ENCODE measurements at regions not wholly inside any gene's neighbourhood (a gene's known extent, or its start where the extent isn't known, plus 50 kb on each side); places are given as distances from the start of the nearest gene placed in this dataset.

DNA sequence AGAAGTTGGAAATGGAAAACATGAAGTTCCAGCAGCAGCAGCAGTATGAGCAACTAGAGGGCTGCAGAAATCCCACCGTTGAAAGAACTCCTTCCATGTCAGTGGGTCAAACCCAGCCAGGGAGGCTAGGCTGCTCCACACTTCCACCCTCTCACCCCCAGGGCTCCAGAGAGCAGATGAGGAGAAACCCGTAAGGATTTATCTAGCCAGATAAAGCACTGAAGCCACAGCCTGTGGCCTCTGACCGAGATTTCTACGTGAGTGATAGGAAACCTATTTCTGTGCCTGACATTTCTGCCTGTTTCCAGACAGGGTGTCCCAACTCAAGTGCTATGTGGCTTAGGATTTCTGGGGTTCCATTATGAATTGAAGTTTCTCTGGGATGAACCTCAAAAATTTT, 100.0 kb upstream of the EEA1 start:
- H3K9me3 ChIP-seq (ENCODE audit: control insufficient read depth in 2 of 2, low read length in 2 of 2) = no peaks in the 10 kb centered on the region
- no peak overlapping the region for H3K4me3 ChIP-seq (ENCODE audit: low read length in 2 of 2)
- H3K27ac ChIP-seq (ENCODE audit: low read length) = no peak overlapping the region
- no peaks in the 10 kb centered on the region for H3K27me3 ChIP-seq (ENCODE audit: control insufficient read depth in 1 of 2, insufficient read depth in 2 of 2, low read length in 2 of 2)
- H3K9ac ChIP-seq (ENCODE audit: low read length in 2 of 2) = no peak overlapping the region
- H3K4me1 ChIP-seq (ENCODE audit: control insufficient read depth, insufficient read depth, low read length) = no peaks in the 10 kb centered on the region
- no peaks in the 10 kb centered on the region for H3K36me3 ChIP-seq (ENCODE audit: control insufficient read depth in 2 of 2, insufficient read depth in 2 of 2, low read length in 2 of 2)

DNA sequence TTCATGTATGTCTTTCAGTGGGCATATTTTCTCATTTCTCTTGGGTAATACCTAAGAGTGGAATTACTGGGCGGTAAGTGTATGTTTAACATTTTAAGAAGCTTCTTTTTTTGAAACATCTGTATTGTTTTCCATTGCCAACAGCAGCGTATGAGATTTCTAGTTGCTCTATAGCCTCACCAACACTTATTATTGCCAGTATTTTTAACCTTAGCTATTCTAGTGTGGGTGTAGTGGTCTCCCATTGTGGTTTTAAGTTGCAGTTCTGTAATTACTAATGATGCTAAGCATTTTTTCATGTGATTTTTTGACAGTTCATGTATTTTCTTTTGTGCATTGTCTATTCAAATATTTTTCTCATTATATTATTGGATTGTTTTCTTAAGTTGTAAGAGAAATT, 101.9 kb upstream of the EEA1 start:
- Histone ChIP-seq H3K36me3 (ENCODE audit: control insufficient read depth in 2 of 2, insufficient read depth in 2 of 2, low read length in 2 of 2) (no peaks in the 10 kb centered on the region), H3K9me3 (ENCODE audit: control insufficient read depth in 2 of 2, low read length in 2 of 2) (no peaks in the 10 kb centered on the region), H3K9ac (ENCODE audit: low read length in 2 of 2) (no peak overlapping the region), H3K4me1 (ENCODE audit: control insufficient read depth, insufficient read depth, low read length) (no peaks in the 10 kb centered on the region), H3K27ac (ENCODE audit: low read length) (no peak overlapping the region), H3K4me3 (ENCODE audit: low read length in 2 of 2) (no peak overlapping the region), H3K27me3 (ENCODE audit: control insufficient read depth in 1 of 2, insufficient read depth in 2 of 2, low read length in 2 of 2) (no peaks in the 10 kb centered on the region)

DNA sequence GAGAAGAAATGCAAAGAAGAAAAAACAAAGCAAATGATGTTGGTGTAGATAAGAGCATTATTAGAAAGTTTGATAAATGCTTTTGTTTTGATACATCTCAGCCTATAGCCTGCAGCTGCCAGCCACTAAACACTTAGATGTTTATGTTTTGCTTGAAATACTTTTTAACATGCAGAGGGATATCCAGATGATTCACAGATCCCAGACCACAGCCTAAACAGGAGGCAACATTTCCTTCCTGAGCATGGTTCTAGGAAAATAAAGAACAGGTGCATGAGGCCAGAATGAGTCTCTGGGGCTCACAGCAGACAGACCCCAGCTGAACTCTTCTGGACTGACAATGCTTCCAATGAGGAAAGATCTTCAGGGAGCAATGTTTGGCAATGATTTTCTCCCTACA, 103.7 kb upstream of the EEA1 start:
- no peaks in the 10 kb centered on the region for H3K9me3 ChIP-seq (ENCODE audit: control insufficient read depth in 2 of 2, low read length in 2 of 2)
- H3K27me3 ChIP-seq (ENCODE audit: control insufficient read depth in 1 of 2, insufficient read depth in 2 of 2, low read length in 2 of 2) = no peaks in the 10 kb centered on the region
- no peak overlapping the region for H3K27ac ChIP-seq (ENCODE audit: low read length)
- no peak overlapping the region for H3K4me3 ChIP-seq (ENCODE audit: low read length in 2 of 2)
- H3K9ac ChIP-seq (ENCODE audit: low read length in 2 of 2) = no peak overlapping the region
- no peaks in the 10 kb centered on the region for H3K4me1 ChIP-seq (ENCODE audit: control insufficient read depth, insufficient read depth, low read length)
- H3K36me3 ChIP-seq (ENCODE audit: control insufficient read depth in 2 of 2, insufficient read depth in 2 of 2, low read length in 2 of 2) = no peaks in the 10 kb centered on the region

DNA sequence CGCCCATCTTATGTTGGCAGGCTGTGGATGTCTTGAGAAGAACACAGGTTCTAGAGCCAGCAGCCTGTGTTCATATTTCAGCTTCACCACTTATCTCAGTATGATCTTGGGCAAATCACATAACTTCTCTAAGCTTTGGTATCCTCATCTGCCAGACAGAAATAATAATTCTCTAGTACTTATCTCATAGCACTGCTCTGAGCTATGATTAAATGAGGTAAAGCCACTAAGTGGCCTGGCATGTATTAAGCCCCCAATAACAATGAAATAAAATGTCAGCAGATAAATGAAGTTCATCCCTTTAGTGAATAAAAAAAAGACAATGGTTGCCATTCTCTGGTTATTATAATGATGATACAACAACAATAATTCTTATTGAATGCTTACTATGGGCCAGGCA, 104.9 kb upstream of the EEA1 start:
- H3K27ac ChIP-seq (ENCODE audit: low read length) = no peak overlapping the region
- no peaks in the 10 kb centered on the region for H3K27me3 ChIP-seq (ENCODE audit: control insufficient read depth in 1 of 2, insufficient read depth in 2 of 2, low read length in 2 of 2)
- H3K9ac ChIP-seq (ENCODE audit: low read length in 2 of 2) = no peak overlapping the region

DNA sequence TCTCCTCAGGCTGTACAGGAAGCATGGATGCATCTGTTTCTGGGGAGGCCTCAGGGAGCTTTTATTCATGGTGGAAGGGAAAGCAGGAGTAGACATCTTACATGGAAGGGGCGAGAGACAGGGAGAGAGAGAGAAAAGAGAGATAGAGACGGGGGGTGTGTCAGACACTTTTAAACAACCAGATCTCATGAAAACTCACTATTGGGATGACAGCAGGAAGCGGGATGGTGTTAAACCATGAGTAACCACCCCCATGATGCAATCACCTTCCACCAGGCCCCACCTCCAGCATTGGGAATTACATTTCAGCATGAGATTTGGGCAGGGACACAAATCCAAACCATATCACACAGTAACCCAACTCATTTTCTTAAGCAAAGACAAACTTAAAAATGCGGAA, 110.0 kb upstream of the EEA1 start:
- H3K9me3 ChIP-seq (ENCODE audit: control insufficient read depth in 2 of 2, low read length in 2 of 2) = no peaks in the 10 kb centered on the region
- no peak overlapping the region for H3K9ac ChIP-seq (ENCODE audit: low read length in 2 of 2)
- H3K36me3 ChIP-seq (ENCODE audit: control insufficient read depth in 2 of 2, insufficient read depth in 2 of 2, low read length in 2 of 2) = no peaks in the 10 kb centered on the region

More for the DNA sequence above, 104.9 kb upstream of the EEA1 start:
- Histone ChIP-seq H3K4me1 (ENCODE audit: control insufficient read depth, insufficient read depth, low read length) (no peaks in the 10 kb centered on the region), H3K9me3 (ENCODE audit: control insufficient read depth in 2 of 2, low read length in 2 of 2) (no peaks in the 10 kb centered on the region), H3K4me3 (ENCODE audit: low read length in 2 of 2) (no peak overlapping the region), H3K36me3 (ENCODE audit: control insufficient read depth in 2 of 2, insufficient read depth in 2 of 2, low read length in 2 of 2) (no peaks in the 10 kb centered on the region)

DNA sequence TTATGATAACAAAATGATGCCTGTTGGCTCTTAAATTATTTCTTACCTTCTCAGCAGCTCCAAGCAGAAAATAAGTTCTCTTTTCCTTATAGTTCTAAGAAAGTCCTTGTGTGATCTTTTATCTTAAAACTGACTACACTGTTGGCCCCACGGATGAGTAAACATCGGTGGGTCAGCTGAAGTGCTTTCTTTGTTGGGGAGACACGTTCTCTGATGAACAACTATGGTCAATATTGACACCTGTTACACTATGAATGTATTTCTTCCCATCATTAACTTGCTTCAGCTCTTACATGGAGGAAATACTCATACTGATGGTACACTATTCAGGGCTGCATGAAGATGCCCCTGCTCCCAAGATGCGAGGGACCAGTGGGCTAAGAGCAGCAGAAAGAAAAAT, 110.8 kb upstream of the EEA1 start:
- Histone ChIP-seq H3K4me1 (ENCODE audit: control insufficient read depth, insufficient read depth, low read length) (no peaks in the 10 kb centered on the region), H3K9ac (ENCODE audit: low read length in 2 of 2) (no peak overlapping the region), H3K4me3 (ENCODE audit: low read length in 2 of 2) (no peak overlapping the region), H3K27me3 (ENCODE audit: control insufficient read depth in 1 of 2, insufficient read depth in 2 of 2, low read length in 2 of 2) (no peaks in the 10 kb centered on the region), H3K9me3 (ENCODE audit: control insufficient read depth in 2 of 2, low read length in 2 of 2) (no peaks in the 10 kb centered on the region), H3K36me3 (ENCODE audit: control insufficient read depth in 2 of 2, insufficient read depth in 2 of 2, low read length in 2 of 2) (no peaks in the 10 kb centered on the region), H3K27ac (ENCODE audit: low read length) (no peak overlapping the region)

More for the DNA sequence above, 110.0 kb upstream of the EEA1 start:
- H3K27me3 ChIP-seq (ENCODE audit: control insufficient read depth in 1 of 2, insufficient read depth in 2 of 2, low read length in 2 of 2) = no peaks in the 10 kb centered on the region
- no peak overlapping the region for H3K4me3 ChIP-seq (ENCODE audit: low read length in 2 of 2)
- H3K27ac ChIP-seq (ENCODE audit: low read length) = no peak overlapping the region
- no peaks in the 10 kb centered on the region for H3K4me1 ChIP-seq (ENCODE audit: control insufficient read depth, insufficient read depth, low read length)

DNA sequence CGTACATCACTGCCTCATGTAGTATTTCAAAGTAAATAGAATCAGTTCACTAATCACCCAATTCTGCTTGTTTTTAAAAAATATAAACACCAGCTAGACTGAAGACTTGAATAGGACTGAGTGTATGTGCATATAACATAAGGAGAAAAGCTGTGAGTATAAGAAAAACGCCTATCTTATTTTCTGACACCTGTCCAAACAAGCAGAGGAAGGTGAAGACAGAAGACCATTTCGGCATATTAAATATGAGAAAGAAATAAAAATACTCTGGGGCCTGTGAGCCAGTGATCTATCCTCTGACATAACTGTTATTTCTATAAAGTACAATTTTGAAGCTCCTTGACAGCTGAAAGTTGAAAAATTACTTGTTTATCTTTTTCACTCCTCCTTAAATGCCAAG, 111.3 kb upstream of the EEA1 start:
- no peaks in the 10 kb centered on the region for H3K4me1 ChIP-seq (ENCODE audit: control insufficient read depth, insufficient read depth, low read length)
- H3K4me3 ChIP-seq (ENCODE audit: low read length in 2 of 2) = no peak overlapping the region
- H3K27ac ChIP-seq (ENCODE audit: low read length) = no peak overlapping the region
- H3K27me3 ChIP-seq (ENCODE audit: control insufficient read depth in 1 of 2, insufficient read depth in 2 of 2, low read length in 2 of 2) = no peaks in the 10 kb centered on the region
- H3K9ac ChIP-seq (ENCODE audit: low read length in 2 of 2) = no peak overlapping the region
- H3K36me3 ChIP-seq (ENCODE audit: control insufficient read depth in 2 of 2, insufficient read depth in 2 of 2, low read length in 2 of 2) = no peaks in the 10 kb centered on the region
- H3K9me3 ChIP-seq (ENCODE audit: control insufficient read depth in 2 of 2, low read length in 2 of 2) = no peaks in the 10 kb centered on the region

DNA sequence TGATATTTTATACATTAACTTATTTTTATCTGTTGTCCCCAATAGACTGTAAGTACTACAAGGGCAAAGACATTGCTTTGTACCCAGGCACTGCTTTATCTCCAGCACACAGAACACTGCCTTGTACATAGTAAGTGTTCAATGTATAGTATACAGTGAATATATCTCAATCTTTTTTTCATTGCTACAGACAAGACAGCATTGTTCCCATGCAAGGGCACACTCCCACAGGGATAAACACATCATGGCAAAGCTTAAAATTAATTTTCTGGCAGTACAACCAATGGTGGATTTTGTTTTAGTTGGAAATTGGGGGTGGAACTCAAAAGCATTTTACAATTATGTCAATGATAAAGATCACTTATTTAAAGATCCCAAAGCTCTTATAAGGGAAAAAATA, 112.3 kb upstream of the EEA1 start:
- H3K9ac ChIP-seq (ENCODE audit: low read length in 2 of 2) = no peak overlapping the region
- H3K9me3 ChIP-seq (ENCODE audit: control insufficient read depth in 2 of 2, low read length in 2 of 2) = no peaks in the 10 kb centered on the region
- H3K27ac ChIP-seq (ENCODE audit: low read length) = no peak overlapping the region
- no peaks in the 10 kb centered on the region for H3K27me3 ChIP-seq (ENCODE audit: control insufficient read depth in 1 of 2, insufficient read depth in 2 of 2, low read length in 2 of 2)
- no peaks in the 10 kb centered on the region for H3K4me1 ChIP-seq (ENCODE audit: control insufficient read depth, insufficient read depth, low read length)
- no peaks in the 10 kb centered on the region for H3K36me3 ChIP-seq (ENCODE audit: control insufficient read depth in 2 of 2, insufficient read depth in 2 of 2, low read length in 2 of 2)
- no peak overlapping the region for H3K4me3 ChIP-seq (ENCODE audit: low read length in 2 of 2)

DNA sequence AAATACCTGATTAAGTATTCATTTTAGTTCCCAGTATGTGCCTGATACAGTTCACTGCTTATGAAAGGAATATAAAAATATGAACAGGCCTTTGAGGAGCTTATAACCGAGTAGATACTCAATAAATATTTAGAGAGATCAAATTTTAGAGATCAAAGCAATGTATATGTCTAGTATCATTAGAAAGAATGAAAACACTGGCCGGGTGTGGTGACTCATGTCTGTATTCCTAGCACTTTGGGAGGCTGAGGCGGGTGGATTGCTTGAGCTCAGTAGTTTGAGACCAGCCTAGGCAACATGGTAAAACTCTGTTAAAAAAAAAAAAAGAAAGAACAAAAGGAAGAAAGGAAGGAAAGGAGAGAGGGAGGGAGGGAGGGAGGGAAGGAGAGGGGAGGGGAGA, 113.2 kb upstream of the EEA1 start:
- Histone ChIP-seq H3K27me3 (ENCODE audit: control insufficient read depth in 1 of 2, insufficient read depth in 2 of 2, low read length in 2 of 2) (no peaks in the 10 kb centered on the region), H3K4me1 (ENCODE audit: control insufficient read depth, insufficient read depth, low read length) (no peaks in the 10 kb centered on the region), H3K27ac (ENCODE audit: low read length) (no peak overlapping the region), H3K36me3 (ENCODE audit: control insufficient read depth in 2 of 2, insufficient read depth in 2 of 2, low read length in 2 of 2) (no peaks in the 10 kb centered on the region), H3K9me3 (ENCODE audit: control insufficient read depth in 2 of 2, low read length in 2 of 2) (no peaks in the 10 kb centered on the region), H3K4me3 (ENCODE audit: low read length in 2 of 2) (no peak overlapping the region), H3K9ac (ENCODE audit: low read length in 2 of 2) (no peak overlapping the region)

DNA sequence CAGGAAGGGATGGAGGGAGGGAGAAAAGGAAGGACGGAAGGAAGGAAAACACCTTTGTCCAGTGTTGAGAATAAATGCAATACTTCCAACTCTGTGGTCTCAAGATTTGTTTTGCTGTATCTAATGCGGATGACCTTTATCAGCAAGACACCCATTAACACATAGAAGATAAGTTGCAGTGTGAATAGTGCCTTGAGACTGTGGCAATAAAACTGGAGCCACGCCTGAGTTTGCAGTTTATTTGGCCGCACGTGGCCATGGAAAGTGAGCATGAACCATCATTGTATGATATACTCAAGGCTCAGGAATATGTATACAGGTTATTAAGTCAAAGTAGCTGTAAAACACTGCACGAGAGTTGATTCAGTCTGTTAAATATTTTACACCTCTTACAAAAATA, 113.6 kb upstream of the EEA1 start:
- H3K4me3 ChIP-seq (ENCODE audit: low read length in 2 of 2) = no peak overlapping the region
- no peaks in the 10 kb centered on the region for H3K4me1 ChIP-seq (ENCODE audit: control insufficient read depth, insufficient read depth, low read length)
- H3K9me3 ChIP-seq (ENCODE audit: control insufficient read depth in 2 of 2, low read length in 2 of 2) = no peaks in the 10 kb centered on the region
- H3K27me3 ChIP-seq (ENCODE audit: control insufficient read depth in 1 of 2, insufficient read depth in 2 of 2, low read length in 2 of 2) = no peaks in the 10 kb centered on the region
- H3K9ac ChIP-seq (ENCODE audit: low read length in 2 of 2) = no peak overlapping the region
- H3K36me3 ChIP-seq (ENCODE audit: control insufficient read depth in 2 of 2, insufficient read depth in 2 of 2, low read length in 2 of 2) = no peaks in the 10 kb centered on the region
- H3K27ac ChIP-seq (ENCODE audit: low read length) = no peak overlapping the region

DNA sequence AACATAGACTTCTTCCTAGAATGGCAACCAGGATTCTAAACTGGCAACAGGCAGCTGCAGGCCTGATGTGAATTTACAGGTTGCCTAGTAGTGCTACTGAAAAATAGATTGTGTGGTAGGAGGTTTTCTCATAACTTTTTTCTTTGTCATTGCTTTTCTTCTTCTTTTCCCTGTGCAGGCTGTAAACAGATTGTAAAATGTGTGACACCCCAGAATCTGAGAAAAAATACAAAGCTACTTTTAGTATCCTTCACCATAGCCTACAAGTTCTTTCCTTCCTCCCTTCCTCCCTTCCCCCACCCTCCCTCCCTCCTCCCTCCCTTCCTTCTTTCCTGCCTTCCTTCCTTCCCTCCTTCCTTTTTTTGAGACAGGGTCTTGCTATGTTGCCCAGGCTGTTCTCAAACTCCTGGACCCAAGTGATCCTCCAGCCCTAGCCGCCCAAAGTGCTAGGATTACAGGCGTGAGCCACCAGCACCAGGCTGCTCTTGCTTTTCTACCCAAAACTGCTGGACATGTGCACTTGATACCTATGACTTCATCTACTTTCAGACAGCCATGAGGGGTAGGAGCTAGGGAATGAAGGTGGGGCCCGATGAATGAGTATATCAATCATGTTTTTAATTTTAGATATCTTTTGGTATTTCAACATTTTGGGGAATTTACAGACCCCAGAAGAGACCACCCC, 114.2 kb upstream of the EEA1 start:
- H3K36me3 ChIP-seq (ENCODE audit: control insufficient read depth in 2 of 2, insufficient read depth in 2 of 2, low read length in 2 of 2) = no peaks in the 10 kb centered on the region
- H3K9ac ChIP-seq (ENCODE audit: low read length in 2 of 2) = no peak overlapping the region
- H3K9me3 ChIP-seq (ENCODE audit: control insufficient read depth in 2 of 2, low read length in 2 of 2) = no peaks in the 10 kb centered on the region
- H3K4me1 ChIP-seq (ENCODE audit: control insufficient read depth, insufficient read depth, low read length) = no peaks in the 10 kb centered on the region
- H3K27ac ChIP-seq (ENCODE audit: low read length) = no peak overlapping the region
- no peaks in the 10 kb centered on the region for H3K27me3 ChIP-seq (ENCODE audit: control insufficient read depth in 1 of 2, insufficient read depth in 2 of 2, low read length in 2 of 2)
- H3K4me3 ChIP-seq (ENCODE audit: low read length in 2 of 2) = no peak overlapping the region
